ENCODE measurements at regions not wholly inside any gene's neighbourhood (a gene's known extent, or its start where the extent isn't known, plus 50 kb on each side); places are given as distances from the start of the nearest gene placed in this dataset.
"Not testable (repeated sequence)": the region's sequence is repeated elsewhere in the genome, so short reads cannot be mapped to it uniquely, and the experiment has no call there.

DNA sequence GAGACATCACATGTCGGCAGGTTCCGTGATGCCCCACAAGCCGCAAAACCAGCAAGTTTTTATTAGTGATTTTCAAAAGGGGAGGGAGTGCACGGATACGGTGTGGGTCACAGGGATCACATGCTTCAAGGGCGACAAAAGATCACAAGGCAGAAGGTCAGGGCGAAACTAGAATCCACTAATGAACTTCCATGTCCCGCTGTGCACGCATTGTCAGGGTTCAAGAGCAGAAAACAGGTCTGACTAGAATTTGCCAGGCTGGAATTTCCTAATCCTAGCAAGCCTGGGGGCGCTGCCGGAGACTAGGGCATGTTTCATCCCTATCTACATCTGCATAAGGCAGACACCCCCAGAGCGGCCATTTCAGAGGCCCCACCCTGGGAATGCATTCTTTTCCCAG lies 225.2 kb downstream of the NPHP4 start:
- H2AFZ ChIP-seq (ENCODE audit: control insufficient read depth, low read depth, low read length); H3K36me3 ChIP-seq (ENCODE audit: control insufficient read depth in 2 of 2, insufficient read depth in 2 of 2, low read length in 1 of 2); H3K4me3 ChIP-seq; POLR2A ChIA-PET; FAIRE-seq; DNase-seq (ENCODE audit: low read depth, low spot score); CTCF ChIA-PET; H3K27ac ChIP-seq (ENCODE audit: control insufficient read depth, insufficient read depth); H3K79me2 ChIP-seq (ENCODE audit: control insufficient read depth, insufficient read depth, low read length); SMC1A ChIA-PET (ENCODE audit: uncharacterized antibody, unreplicated experiment); H3K4me2 ChIP-seq (ENCODE audit: control insufficient read depth, insufficient read depth); in situ Hi-C loops (cut with MboI); H3K4me1 ChIP-seq (ENCODE audit: control insufficient read depth, insufficient read depth, low read length); H4K20me1 ChIP-seq (ENCODE audit: control insufficient read depth, insufficient read depth); ATAC-seq; intact Hi-C loops (cut with micrococcal nuclease; ENCODE audit: unreplicated experiment); H3K27me3 ChIP-seq (replicated peaks in 1 of 2; ENCODE audit: control insufficient read depth in 2 of 2, insufficient read depth in 2 of 2, low read length in 1 of 2); H3K9ac ChIP-seq (ENCODE audit: control insufficient read depth, insufficient read depth, low read length); BruUV-seq (replicated peaks); H3K9me3 ChIP-seq (replicated peaks; ENCODE audit: control insufficient read depth, insufficient read depth, low read length); RAD21 ChIA-PET (ENCODE audit: unreplicated experiment): not testable (repeated sequence)
- 45% methylated on average over 12 of the region's 12 CpGs for WGBS (ENCODE audit: insufficient coverage, insufficient replicate concordance, low lambda C conversion rate, missing lambda C conversion rate)

DNA sequence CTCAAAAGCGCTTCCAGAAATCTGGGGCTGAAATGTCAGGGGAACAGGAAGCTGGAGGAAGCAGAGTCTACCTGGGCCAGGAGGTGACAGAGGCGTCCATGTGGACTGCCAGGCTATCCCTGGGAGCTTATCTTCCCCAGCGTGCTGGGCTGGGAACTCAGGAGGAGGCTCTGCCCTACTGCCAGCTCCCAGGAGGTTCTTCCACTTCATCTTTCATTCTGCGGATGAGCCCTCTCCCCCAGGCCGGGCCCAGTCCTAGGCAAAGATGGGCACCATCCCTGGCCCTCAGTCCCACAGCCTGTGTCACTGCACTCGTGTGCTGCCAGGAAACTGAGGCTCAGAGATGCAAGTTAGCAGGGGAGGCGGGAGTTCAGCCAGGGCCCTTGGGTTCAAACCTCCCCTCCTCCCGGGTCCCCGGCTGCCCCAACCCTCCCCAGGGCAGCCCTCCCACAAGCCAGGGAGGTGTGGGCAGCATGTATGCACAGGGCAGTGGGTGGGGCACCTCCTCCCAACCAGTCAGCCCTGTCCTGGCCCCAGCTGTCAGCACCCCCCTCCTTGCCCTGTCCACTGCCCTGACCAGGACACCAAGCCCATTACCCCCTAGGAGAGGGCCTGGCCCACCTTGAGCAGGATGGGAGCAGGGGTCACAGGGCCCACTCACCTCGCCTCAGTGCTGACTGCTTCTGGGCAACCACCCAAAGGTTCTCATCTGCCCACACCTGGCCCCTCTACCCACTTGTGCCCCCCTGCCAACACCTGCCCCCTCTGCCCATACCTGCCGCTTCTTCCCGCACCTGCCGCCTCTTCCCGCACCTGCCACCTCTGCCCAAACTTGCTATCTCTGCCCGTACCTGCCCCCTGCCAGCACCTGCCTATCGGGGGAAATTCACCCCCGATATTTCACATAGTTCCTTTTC lies 226.0 kb downstream of the NPHP4 start:
- no peak overlapping the region for H3K27ac ChIP-seq (ENCODE audit: control insufficient read depth, insufficient read depth)
- no TSS peak for BruUV-seq (replicated peaks)
- H3K79me2 ChIP-seq (ENCODE audit: control insufficient read depth, insufficient read depth, low read length): no peaks in the 10 kb centered on the region
- DNase-seq (ENCODE audit: low read depth, low spot score): no peak
- in situ Hi-C loops (cut with MboI): no loop called here
- intact Hi-C loops (cut with micrococcal nuclease; ENCODE audit: unreplicated experiment): no loop called here
- ATAC-seq: no peak
- no peak overlapping the region for H2AFZ ChIP-seq (ENCODE audit: control insufficient read depth, low read depth, low read length)
- H3K9ac ChIP-seq (ENCODE audit: control insufficient read depth, insufficient read depth, low read length): no peak overlapping the region
- no peaks in the 10 kb centered on the region for H3K4me1 ChIP-seq (ENCODE audit: control insufficient read depth, insufficient read depth, low read length)
- no peak overlapping the region for H3K4me3 ChIP-seq
- ChIA-PET POLR2A (no interaction called here), RAD21 (ENCODE audit: unreplicated experiment) (no interaction called here), CTCF (no interaction called here), SMC1A (ENCODE audit: uncharacterized antibody, unreplicated experiment) (no interaction called here)
- H4K20me1 ChIP-seq (ENCODE audit: control insufficient read depth, insufficient read depth): no peaks in the 10 kb centered on the region
- 33% methylated on average over 17 of the region's 17 CpGs for WGBS (ENCODE audit: insufficient coverage, insufficient replicate concordance, low lambda C conversion rate, missing lambda C conversion rate)
- H3K36me3 ChIP-seq (ENCODE audit: control insufficient read depth in 2 of 2, insufficient read depth in 2 of 2, low read length in 1 of 2): no peaks in the 10 kb centered on the region
- peaks cover 3% of the 10 kb centered on the region; the same call in 2 of the 3 replicates for H3K9me3 ChIP-seq (replicated peaks; ENCODE audit: control insufficient read depth, insufficient read depth, low read length)
- no peak for FAIRE-seq
- peaks cover 0 to under 1% of the 10 kb centered on the region in 2 experiments; a peak in 2 of 4 replicates for H3K27me3 ChIP-seq (replicated peaks in 1 of 2; ENCODE audit: control insufficient read depth in 2 of 2, insufficient read depth in 2 of 2, low read length in 1 of 2)
- H3K4me2 ChIP-seq (ENCODE audit: control insufficient read depth, insufficient read depth): no peak overlapping the region
- TF ChIP-seq NFYB (IDR thresholded peaks at IDR 0.05; ENCODE audit: insufficient read depth, low read depth, low read length) (no peak), MXI1 (IDR thresholded peaks at IDR 0.05; ENCODE audit: low read depth, low read length) (no peak), NR2F1 (conservative IDR thresholded peaks at IDR 0.05) (no peak), CBX3 (IDR thresholded peaks at IDR 0.05; ENCODE audit: borderline replicate concordance, low read depth) (no peak)
- TF ChIP-seq, protein P1, sequence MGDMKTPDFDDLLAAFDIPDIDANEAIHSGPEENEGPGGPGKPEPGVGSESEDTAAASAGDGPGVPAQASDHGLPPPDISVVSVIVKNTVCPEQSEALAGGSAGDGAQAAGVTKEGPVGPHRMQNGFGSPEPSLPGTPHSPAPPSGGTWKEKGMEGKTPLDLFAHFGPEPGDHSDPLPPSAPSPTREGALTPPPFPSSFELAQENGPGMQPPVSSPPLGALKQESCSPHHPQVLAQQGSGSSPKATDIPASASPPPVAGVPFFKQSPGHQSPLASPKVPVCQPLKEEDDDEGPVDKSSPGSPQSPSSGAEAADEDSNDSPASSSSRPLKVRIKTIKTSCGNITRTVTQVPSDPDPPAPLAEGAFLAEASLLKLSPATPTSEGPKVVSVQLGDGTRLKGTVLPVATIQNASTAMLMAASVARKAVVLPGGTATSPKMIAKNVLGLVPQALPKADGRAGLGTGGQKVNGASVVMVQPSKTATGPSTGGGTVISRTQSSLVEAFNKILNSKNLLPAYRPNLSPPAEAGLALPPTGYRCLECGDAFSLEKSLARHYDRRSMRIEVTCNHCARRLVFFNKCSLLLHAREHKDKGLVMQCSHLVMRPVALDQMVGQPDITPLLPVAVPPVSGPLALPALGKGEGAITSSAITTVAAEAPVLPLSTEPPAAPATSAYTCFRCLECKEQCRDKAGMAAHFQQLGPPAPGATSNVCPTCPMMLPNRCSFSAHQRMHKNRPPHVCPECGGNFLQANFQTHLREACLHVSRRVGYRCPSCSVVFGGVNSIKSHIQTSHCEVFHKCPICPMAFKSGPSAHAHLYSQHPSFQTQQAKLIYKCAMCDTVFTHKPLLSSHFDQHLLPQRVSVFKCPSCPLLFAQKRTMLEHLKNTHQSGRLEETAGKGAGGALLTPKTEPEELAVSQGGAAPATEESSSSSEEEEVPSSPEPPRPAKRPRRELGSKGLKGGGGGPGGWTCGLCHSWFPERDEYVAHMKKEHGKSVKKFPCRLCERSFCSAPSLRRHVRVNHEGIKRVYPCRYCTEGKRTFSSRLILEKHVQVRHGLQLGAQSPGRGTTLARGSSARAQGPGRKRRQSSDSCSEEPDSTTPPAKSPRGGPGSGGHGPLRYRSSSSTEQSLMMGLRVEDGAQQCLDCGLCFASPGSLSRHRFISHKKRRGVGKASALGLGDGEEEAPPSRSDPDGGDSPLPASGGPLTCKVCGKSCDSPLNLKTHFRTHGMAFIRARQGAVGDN (IDR thresholded peaks at IDR 0.05): no peak
